Hepatocyte (in vitro differentiated cells): ENCODE measurements at regions not wholly inside any gene's neighbourhood (a gene's known extent, or its start where the extent isn't known, plus 50 kb on each side); places are given as distances from the start of the nearest gene placed in this dataset.

Experiments
- DNase-seq: peaks from one replicate; pipeline ENCODE4 v3.0.0-alpha.2; 2016; ENCODE audit warnings: low spot score
- H2AFZ ChIP-seq: fragments of 200-600 bp; sonication (generic); 2 replicates; pipeline ENCODE4 v1.6.0; 2016; ENCODE audit warnings: antibody characterized with exemption, mild to moderate bottlenecking
- H3K27ac ChIP-seq: fragments of 200-600 bp; sonication (generic); 2 replicates; pipeline ENCODE4 v1.5.1; 2016; ENCODE audit warnings: mild to moderate bottlenecking
- H3K27me3 ChIP-seq: fragments of 200-600 bp; sonication (generic); 2 replicates; pipeline ENCODE4 v1.6.1; 2016
- H3K36me3 ChIP-seq: fragments of 200-600 bp; sonication (generic); replicated peaks from 2 replicates; pipeline ENCODE4 v1.5.1; 2016; ENCODE audit warnings: low read depth; ENCODE audit not compliant: insufficient read depth
- H3K4me1 ChIP-seq: fragments of 200-600 bp; sonication (generic); 2 replicates; pipeline ENCODE4 v1.5.1; 2016; ENCODE audit warnings: mild to moderate bottlenecking, moderate library complexity; ENCODE audit not compliant: insufficient read depth
- H3K4me2 ChIP-seq: fragments of 200-600 bp; sonication (generic); 2 replicates; pipeline ENCODE4 v1.6.0; 2016
- H3K4me3 ChIP-seq: fragments of 200-600 bp; sonication (generic); 2 replicates; pipeline ENCODE4 v1.5.1; 2016; ENCODE audit warnings: mild to moderate bottlenecking
- H3K79me2 ChIP-seq: fragments of 200-600 bp; sonication (generic); 2 replicates; pipeline ENCODE4 v1.6.0; 2017; ENCODE audit warnings: mild to moderate bottlenecking
- H3K9me2 ChIP-seq: fragments of 200-600 bp; sonication (generic); replicated peaks from 2 replicates; pipeline ENCODE4 v1.6.0; 2017; ENCODE audit warnings: mild to moderate bottlenecking; ENCODE audit not compliant: insufficient read depth
- H3K9me3 ChIP-seq: fragments of 200-600 bp; sonication (generic); 2 replicates; pipeline ENCODE4 v1.5.1; 2016; ENCODE audit warnings: low read depth, mild to moderate bottlenecking
- H4K20me1 ChIP-seq: fragments of 200-600 bp; sonication (generic); 2 replicates; pipeline ENCODE4 v1.6.0; 2016; ENCODE audit warnings: mild to moderate bottlenecking; ENCODE audit not compliant: insufficient read depth, poor library complexity, severe bottlenecking
- EZH2 ChIP-seq: fragments of 200-600 bp; sonication (generic); IDR thresholded peaks from 2 replicates; pipeline ENCODE4 v1.6.1; 2016; ENCODE audit warnings: antibody characterized with exemption, mild to moderate bottlenecking, borderline replicate concordance
- EZH2phosphoT487 ChIP-seq: fragments of 200-600 bp; sonication (generic); IDR thresholded peaks from one replicate; pipeline ENCODE4 v1.6.1; 2018; ENCODE audit warnings: antibody characterized with exemption, mild to moderate bottlenecking, low read depth, moderate library complexity; ENCODE audit not compliant: unreplicated experiment, severe bottlenecking
- WGBS: methylation state at CpG from one replicate; pipeline ENCODE4 v1.1.6; 2016; ENCODE audit warnings: low lambda C conversion rate; ENCODE audit errors: missing lambda C conversion rate; 5-methylcytosine and 5-hydroxymethylcytosine counted together
- TF ChIP-seq, protein P1 (sequence below): fragments of 200-600 bp; sonication (generic); IDR thresholded peaks from 2 replicates; pipeline ENCODE4 v1.5.1; 2016; ENCODE audit warnings: antibody characterized with exemption, mild to moderate bottlenecking; ENCODE audit not compliant: poor library complexity

- Histone ChIP-seq H3K9me2 (no peaks in the 10 kb centered on the region), H3K4me1 (no peaks in the 10 kb centered on the region), H3K79me2 (no peaks in the 10 kb centered on the region), H4K20me1 (no peaks in the 10 kb centered on the region), H3K4me3 (no peak overlapping the region), H3K27me3 (no peaks in the 10 kb centered on the region), H3K9me3 (no peaks in the 10 kb centered on the region), H3K36me3 (no peaks in the 10 kb centered on the region), H3K4me2 (no peak overlapping the region), H3K27ac (no peak overlapping the region), H2AFZ (no peak overlapping the region)
- TF ChIP-seq, protein P1, sequence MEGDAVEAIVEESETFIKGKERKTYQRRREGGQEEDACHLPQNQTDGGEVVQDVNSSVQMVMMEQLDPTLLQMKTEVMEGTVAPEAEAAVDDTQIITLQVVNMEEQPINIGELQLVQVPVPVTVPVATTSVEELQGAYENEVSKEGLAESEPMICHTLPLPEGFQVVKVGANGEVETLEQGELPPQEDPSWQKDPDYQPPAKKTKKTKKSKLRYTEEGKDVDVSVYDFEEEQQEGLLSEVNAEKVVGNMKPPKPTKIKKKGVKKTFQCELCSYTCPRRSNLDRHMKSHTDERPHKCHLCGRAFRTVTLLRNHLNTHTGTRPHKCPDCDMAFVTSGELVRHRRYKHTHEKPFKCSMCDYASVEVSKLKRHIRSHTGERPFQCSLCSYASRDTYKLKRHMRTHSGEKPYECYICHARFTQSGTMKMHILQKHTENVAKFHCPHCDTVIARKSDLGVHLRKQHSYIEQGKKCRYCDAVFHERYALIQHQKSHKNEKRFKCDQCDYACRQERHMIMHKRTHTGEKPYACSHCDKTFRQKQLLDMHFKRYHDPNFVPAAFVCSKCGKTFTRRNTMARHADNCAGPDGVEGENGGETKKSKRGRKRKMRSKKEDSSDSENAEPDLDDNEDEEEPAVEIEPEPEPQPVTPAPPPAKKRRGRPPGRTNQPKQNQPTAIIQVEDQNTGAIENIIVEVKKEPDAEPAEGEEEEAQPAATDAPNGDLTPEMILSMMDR, result no peak
- TF ChIP-seq EZH2phosphoT487 (no peak), EZH2 (no peak)
- WGBS, result 80% methylated on average over 6 of the region's 6 CpGs
- no peak for DNase-seq
Observed at GRCh38 chr18:77448046-77448445, 198.4 kb downstream of the GALR1 start.

- H3K27me3 ChIP-seq, result no peaks in the 10 kb centered on the region
- no peaks in the 10 kb centered on the region for H4K20me1 ChIP-seq
- no peak overlapping the region for H2AFZ ChIP-seq
- H3K4me2 ChIP-seq, result no peak overlapping the region
- no peaks in the 10 kb centered on the region for H3K9me3 ChIP-seq
- WGBS, result 100% methylated on average over 2 of the region's 2 CpGs
- H3K27ac ChIP-seq, result no peak overlapping the region
- TF ChIP-seq EZH2phosphoT487 (no peak), EZH2 (no peak)
- TF ChIP-seq, protein P1, result no peak
- H3K4me3 ChIP-seq, result no peak overlapping the region
- H3K4me1 ChIP-seq, result no peaks in the 10 kb centered on the region
- no peak for DNase-seq
- H3K36me3 ChIP-seq, result no peaks in the 10 kb centered on the region
- H3K79me2 ChIP-seq, result no peaks in the 10 kb centered on the region
- no peaks in the 10 kb centered on the region for H3K9me2 ChIP-seq
Observed at GRCh38 chr18:77455004-77455403, 205.4 kb downstream of the GALR1 start.

DNA sequence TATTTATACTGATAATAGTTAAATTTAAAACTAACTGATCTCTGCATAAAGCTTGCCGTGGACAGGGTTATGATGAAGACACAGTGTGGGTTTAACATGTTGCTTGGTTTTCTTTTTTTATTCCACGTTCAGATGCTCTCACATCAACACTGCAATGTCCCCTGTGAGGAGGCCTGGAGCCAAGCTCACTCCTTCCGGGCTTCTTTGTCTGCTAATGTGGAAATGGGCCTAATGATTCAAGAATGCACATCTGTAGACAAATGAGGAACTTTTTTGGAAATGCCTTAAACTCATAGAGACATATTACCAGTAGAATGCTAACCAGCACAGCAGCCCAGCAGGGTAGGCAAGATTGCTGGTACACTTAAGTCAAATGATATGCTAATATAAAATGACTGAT is 208.0 kb downstream of the GALR1 start:
- Histone ChIP-seq H3K9me3 (no peaks in the 10 kb centered on the region), H3K27ac (no peak overlapping the region), H3K36me3 (no peaks in the 10 kb centered on the region), H3K4me2 (no peak overlapping the region), H3K9me2 (no peaks in the 10 kb centered on the region), H3K4me3 (no peak overlapping the region), H4K20me1 (no peaks in the 10 kb centered on the region), H3K27me3 (no peaks in the 10 kb centered on the region), H2AFZ (no peak overlapping the region), H3K4me1 (no peaks in the 10 kb centered on the region), H3K79me2 (no peaks in the 10 kb centered on the region)
- TF ChIP-seq EZH2, result no peak
- no peak for TF ChIP-seq EZH2phosphoT487
- TF ChIP-seq, protein P1, result no peak
- DNase-seq, result no peak
- WGBS, result 86% methylated on average over 3 of the region's 3 CpGs

- Histone ChIP-seq H3K27me3 (no peaks in the 10 kb centered on the region), H2AFZ (no peak overlapping the region), H3K79me2 (no peaks in the 10 kb centered on the region), H4K20me1 (no peaks in the 10 kb centered on the region), H3K4me3 (no peak overlapping the region), H3K9me2 (no peaks in the 10 kb centered on the region), H3K4me2 (peak overlapping the region; percentile 22), H3K27ac (no peak overlapping the region), H3K36me3 (no peaks in the 10 kb centered on the region), H3K4me1 (no peaks in the 10 kb centered on the region), H3K9me3 (no peaks in the 10 kb centered on the region)
- DNase-seq, result peak; percentile 41
- TF ChIP-seq EZH2 (no peak), EZH2phosphoT487 (no peak)
- TF ChIP-seq, protein P1, result no peak
- WGBS, result 45% methylated on average over 6 of the region's 6 CpGs
Observed at GRCh38 chr18:77461062-77461688, 211.5 kb downstream of the GALR1 start.
